H1 (cell line): ENCODE measurements at regions not wholly inside any gene's neighbourhood (a gene's known extent, or its start where the extent isn't known, plus 50 kb on each side); places are given as distances from the start of the nearest gene placed in this dataset.

Source experiments
- BRCA1 ChIP-seq: IDR thresholded peaks from 2 replicates; pipeline ENCODE4 v1.6.1; 2012; ENCODE audit warnings: low read depth, low read length, improper control_type of control experiment
- GABPA ChIP-seq: IDR thresholded peaks from 2 replicates; pipeline ENCODE4 v1.6.1; 2011; ENCODE audit warnings: mild to moderate bottlenecking, low read length, moderate library complexity, borderline replicate concordance; ENCODE audit not compliant: insufficient read depth
- SP4 ChIP-seq: IDR thresholded peaks from 2 replicates; pipeline ENCODE4 v1.6.1; 2012; ENCODE audit warnings: low read length, inconsistent platforms

DNA sequence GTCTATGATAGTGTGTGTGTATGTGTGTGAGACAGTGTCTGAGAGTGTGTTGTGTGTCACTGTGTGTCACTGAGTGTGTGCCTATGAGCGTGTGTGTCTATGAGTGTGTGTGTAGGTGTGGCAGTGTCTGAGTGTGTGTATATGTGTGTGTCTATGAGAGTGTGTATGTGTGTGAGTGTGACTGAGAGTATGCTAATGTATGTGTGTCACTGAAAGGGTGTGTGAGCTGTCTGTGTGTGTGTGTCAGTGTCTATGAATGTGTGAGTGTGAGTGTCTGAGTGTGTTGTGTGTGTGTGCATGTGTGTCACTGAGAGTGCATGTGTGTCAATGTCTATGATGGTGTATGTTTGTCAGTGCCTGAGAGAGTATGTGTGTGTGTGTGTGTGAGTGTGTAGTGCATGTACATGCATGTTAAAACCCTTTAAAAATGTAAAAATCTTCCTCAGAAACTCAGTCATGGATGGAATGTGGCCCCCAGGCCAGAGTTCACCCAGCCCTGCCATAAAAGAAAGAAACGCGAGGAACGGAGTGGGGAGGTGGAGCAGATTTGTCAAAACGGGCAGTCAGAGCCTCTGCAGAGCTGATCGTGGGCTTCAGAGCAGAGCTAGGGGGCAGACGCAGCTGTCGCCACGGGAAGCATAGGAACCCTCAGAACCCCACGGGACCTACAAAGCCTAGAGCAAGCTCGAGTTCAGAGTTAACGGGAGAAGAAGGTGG lies 218.8 kb downstream of the CTTN start (continued):
- TF ChIP-seq GABPA (no peak), SP4 (no peak), BRCA1 (no peak)
